DOHH2 (cell line): ENCODE measurements at regions not wholly inside any gene's neighbourhood (a gene's known extent, or its start where the extent isn't known, plus 50 kb on each side); places are given as distances from the start of the nearest gene placed in this dataset.

Experiments
- EZH2phosphoT487 ChIP-seq: fragments of 200-600 bp; sonication (generic); IDR thresholded peaks from 2 replicates; pipeline ENCODE4 v1.6.1; 2017; ENCODE audit warnings: borderline replicate concordance, mild to moderate bottlenecking, antibody characterized with exemption, low read length, moderate library complexity, mixed read lengths
- TF ChIP-seq, protein P1 (sequence below): fragments of 200-600 bp; sonication (generic); IDR thresholded peaks from one replicate; pipeline ENCODE4 v1.5.1; 2014; ENCODE audit warnings: antibody characterized with exemption, mild to moderate bottlenecking, low read depth, low read length; ENCODE audit not compliant: poor library complexity, severe bottlenecking

DNA sequence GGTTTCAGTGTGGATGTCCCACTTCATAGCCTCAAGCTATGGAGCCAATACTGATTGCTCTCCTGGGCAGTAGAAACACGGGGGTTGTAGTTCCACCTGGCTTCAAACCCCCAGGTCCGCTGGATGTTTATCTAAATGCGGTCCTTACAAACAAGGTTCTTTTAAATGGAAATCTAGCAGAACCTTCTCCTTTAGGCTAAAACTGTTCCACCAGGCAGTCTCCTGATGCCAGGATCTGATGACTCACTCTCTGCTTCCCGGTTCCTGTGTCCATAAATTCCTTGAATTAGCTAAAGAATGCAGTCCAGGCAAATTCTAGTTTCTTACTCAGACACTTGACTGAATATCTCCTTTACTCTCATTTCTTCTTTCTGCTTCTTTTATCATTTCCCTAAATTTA, 108.4 kb upstream of the FAM3C start:
- TF ChIP-seq, protein P1, sequence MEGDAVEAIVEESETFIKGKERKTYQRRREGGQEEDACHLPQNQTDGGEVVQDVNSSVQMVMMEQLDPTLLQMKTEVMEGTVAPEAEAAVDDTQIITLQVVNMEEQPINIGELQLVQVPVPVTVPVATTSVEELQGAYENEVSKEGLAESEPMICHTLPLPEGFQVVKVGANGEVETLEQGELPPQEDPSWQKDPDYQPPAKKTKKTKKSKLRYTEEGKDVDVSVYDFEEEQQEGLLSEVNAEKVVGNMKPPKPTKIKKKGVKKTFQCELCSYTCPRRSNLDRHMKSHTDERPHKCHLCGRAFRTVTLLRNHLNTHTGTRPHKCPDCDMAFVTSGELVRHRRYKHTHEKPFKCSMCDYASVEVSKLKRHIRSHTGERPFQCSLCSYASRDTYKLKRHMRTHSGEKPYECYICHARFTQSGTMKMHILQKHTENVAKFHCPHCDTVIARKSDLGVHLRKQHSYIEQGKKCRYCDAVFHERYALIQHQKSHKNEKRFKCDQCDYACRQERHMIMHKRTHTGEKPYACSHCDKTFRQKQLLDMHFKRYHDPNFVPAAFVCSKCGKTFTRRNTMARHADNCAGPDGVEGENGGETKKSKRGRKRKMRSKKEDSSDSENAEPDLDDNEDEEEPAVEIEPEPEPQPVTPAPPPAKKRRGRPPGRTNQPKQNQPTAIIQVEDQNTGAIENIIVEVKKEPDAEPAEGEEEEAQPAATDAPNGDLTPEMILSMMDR: no peak
- no peak for TF ChIP-seq EZH2phosphoT487
